ENCODE measurements at regions not wholly inside any gene's neighbourhood (a gene's known extent, or its start where the extent isn't known, plus 50 kb on each side); places are given as distances from the start of the nearest gene placed in this dataset.

DNA sequence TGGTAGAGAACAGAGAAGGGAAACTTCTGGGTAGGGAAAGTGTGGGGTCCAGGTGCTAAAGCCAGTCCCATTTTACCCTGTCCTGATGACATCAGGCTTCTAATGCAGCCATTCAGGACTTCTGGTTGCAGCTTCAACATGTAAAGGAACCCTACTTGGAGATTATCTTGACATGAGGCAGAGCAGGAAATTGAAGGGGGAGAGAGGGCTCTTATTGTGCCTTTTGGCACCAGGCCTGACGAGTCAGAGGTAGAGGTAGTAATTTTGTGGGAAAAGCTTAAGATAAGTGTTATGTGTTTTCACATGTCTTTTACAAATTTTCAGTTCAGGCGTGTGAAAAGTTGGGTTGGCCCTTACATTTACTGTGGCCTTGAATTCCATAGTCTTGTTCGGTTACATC, 102.4 kb upstream of the APC start:
- H3K27ac ChIP-seq = no peak overlapping the region
- TF ChIP-seq, protein P1, sequence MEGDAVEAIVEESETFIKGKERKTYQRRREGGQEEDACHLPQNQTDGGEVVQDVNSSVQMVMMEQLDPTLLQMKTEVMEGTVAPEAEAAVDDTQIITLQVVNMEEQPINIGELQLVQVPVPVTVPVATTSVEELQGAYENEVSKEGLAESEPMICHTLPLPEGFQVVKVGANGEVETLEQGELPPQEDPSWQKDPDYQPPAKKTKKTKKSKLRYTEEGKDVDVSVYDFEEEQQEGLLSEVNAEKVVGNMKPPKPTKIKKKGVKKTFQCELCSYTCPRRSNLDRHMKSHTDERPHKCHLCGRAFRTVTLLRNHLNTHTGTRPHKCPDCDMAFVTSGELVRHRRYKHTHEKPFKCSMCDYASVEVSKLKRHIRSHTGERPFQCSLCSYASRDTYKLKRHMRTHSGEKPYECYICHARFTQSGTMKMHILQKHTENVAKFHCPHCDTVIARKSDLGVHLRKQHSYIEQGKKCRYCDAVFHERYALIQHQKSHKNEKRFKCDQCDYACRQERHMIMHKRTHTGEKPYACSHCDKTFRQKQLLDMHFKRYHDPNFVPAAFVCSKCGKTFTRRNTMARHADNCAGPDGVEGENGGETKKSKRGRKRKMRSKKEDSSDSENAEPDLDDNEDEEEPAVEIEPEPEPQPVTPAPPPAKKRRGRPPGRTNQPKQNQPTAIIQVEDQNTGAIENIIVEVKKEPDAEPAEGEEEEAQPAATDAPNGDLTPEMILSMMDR (conservative IDR thresholded peaks at IDR 0.05) = no peak

DNA sequence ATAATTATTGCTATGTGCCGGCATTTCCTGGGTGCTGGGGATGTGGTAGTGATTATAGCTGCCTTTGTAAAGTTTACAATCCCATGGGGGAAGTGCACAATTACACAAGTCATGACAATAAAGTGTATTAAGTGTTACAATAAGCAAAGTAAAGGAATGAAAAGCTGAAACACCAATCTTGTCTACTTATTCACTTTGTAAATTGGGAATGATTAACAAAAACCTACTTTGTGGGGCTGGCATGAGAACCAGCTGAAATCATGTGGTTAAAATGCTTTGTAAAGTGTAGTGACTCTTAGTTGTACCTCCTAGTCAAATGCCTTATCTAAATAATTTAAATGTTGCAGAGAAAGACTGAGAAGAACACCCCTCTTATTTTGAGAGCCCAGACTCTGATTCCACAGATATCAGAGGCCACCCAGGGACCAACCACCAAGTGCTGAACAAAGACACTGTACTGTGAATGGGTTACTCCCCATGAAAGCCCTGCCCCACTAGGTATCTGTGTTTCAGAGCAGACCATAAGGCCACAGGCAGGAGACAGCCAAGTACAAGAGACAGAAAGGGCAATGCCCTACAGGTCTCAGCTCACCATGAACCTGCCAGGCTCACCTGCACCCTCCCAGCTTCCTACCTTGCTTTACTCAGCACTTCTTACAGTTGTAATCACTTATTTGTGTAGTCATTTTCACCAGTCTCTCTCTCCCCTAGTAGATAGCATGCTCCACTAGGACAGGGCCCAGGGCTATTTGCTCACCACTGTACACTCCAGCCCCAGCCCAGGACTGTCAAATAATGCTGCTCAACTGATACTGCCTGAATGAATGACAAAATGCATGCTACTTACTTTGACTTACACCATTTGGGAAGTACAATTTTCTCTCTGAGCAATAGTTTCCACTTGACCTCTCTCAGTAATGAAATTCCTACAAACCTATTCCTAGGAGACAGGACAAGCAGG, 101.6 kb upstream of the APC start:
- H3K27ac ChIP-seq = no peak overlapping the region
- TF ChIP-seq, protein P1 (conservative IDR thresholded peaks at IDR 0.05) = no peak

DNA sequence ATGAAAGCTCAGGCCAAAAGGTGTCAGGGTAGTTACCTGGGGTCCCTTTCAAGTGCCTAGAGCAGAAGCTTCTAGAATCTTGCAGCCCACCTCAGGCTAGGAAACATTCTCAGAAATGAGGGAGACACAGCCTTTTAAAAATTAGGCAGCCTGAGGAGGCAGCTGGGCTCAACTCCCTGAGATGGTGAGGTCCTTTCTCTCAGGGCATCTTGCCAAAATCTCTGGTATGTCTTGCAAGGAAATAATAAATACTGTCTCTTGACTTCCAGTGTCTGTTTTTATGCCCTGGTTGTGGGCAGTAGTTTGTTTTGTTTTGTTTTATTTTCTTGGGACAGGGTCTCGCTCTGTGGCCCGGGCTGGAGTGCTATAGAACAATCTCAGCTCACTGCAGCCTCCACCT, 100.9 kb upstream of the APC start:
- TF ChIP-seq, protein P1 (conservative IDR thresholded peaks at IDR 0.05) = no peak
- H3K27ac ChIP-seq = no peak overlapping the region

DNA sequence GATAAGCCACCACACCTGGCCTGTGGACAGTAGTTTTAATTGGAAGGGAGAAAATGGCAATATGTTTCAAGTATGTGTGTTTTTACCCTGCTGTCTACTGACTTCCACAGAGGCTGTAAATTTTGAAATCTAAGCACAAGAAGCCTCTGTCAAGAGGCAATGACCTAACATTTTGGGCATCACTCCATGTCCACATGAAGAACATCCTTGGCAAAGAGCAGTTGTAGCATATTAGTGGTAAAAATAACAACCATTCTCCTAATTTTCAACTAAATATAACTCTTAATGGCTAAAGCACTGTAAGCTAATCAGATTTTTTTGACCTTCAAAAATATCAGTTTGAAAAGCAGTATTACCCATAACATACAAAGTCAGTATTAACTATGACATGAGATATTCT, 100.3 kb upstream of the APC start:
- H3K27ac ChIP-seq = no peak overlapping the region
- TF ChIP-seq, protein P1 (conservative IDR thresholded peaks at IDR 0.05) = no peak

DNA sequence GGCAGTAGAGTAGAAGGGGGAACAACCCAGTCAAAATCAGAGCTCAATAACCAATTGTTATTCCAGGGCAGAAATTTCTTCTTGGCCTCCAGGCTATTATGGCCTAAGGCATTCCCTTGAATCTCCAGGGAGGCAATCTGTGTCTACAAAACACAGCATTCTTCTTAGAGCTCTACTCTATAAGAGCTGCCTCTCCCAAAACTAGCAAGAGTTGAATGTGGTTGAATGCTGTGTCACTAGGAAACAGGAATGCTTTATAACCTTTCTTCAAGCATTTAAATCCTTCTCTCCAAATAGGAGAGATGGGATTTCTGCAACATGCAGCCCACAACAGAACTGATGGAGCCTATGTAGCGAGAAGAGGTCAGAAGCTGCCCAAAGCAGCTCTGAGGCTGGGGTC, 97.1 kb upstream of the APC start:
- no peak overlapping the region for H3K27ac ChIP-seq
- TF ChIP-seq, protein P1 (conservative IDR thresholded peaks at IDR 0.05) = no peak

DNA sequence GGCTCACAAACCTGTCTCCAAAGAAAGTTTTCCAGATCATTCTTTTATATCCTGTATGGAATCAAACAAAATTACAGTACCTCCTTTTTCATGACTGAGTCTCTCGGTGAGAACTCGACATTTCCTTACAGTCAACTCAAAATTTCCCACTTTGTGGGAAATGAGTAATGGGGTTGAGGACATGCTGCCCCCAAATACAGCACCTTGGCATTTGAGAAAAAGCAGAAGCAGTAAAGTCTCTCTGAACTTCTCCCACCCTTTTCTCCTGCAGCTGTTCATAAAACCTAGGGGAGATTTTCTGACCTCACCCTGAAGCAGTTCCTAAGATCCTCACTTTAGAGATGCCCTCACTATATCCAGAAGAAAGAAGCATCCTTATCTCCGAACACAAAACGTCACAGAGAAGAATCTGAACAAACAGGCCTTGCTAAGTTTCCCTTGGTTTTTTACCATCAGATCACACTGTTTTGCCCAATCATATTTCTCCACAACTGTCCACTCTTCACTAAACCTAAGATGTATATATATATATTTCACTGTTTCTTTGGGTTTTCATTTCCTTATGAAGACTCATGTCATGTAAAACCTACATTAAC, 96.1 kb upstream of the APC start:
- no peak overlapping the region for H3K27ac ChIP-seq
- TF ChIP-seq, protein P1 (conservative IDR thresholded peaks at IDR 0.05) = no peak

DNA sequence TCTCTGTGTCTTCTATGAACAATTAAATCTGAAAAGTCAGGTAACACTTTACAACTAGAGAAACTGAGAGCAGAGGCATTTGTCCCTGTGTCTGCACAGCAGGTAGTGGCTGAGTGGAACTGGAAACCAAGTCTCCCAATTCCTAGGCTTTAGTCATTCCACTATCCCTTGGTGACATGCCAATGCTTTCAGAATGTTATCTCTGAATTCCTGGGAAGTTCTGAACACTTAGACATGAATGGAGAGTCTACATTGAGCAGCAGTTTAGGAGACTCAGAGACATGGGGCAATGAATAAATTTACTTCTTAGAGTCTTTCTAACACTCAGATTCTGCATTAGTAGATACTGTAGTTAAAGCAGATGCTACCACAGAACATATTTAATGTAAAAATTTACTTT, 94.8 kb upstream of the APC start:
- TF ChIP-seq, protein P1 (conservative IDR thresholded peaks at IDR 0.05) = no peak
- H3K27ac ChIP-seq = no peak overlapping the region
